ENCODE measurements at regions not wholly inside any gene's neighbourhood (a gene's known extent, or its start where the extent isn't known, plus 50 kb on each side); places are given as distances from the start of the nearest gene placed in this dataset.

DNA sequence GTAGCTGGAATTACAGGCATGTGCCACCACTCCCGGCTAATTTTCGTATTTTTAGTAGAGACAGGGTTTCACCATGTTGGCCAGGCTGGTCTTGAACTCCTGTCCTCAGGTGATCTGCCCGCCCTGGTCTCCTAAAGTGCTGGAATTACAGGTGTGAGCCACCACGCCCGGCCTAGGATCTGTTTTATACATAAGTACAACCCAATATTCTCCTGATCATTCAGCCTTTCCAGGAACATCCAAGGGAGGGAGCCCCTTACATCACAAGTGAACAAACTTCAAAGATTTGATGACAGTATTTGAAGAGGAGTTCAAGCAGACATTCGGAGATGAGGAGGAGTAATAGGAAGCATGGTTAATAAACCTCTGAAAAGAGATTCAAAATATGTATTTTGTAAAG, 54.9 kb upstream of the RAB3GAP2 start:
- TF ChIP-seq, protein P1, sequence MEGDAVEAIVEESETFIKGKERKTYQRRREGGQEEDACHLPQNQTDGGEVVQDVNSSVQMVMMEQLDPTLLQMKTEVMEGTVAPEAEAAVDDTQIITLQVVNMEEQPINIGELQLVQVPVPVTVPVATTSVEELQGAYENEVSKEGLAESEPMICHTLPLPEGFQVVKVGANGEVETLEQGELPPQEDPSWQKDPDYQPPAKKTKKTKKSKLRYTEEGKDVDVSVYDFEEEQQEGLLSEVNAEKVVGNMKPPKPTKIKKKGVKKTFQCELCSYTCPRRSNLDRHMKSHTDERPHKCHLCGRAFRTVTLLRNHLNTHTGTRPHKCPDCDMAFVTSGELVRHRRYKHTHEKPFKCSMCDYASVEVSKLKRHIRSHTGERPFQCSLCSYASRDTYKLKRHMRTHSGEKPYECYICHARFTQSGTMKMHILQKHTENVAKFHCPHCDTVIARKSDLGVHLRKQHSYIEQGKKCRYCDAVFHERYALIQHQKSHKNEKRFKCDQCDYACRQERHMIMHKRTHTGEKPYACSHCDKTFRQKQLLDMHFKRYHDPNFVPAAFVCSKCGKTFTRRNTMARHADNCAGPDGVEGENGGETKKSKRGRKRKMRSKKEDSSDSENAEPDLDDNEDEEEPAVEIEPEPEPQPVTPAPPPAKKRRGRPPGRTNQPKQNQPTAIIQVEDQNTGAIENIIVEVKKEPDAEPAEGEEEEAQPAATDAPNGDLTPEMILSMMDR (IDR thresholded peaks at IDR 0.05) = no peak
- no peak for ATAC-seq
- no peak for FAIRE-seq
- Histone ChIP-seq H3K36me3 (no peaks in the 10 kb centered on the region), H3K27ac (no peak overlapping the region), H3K4me3 (no peak overlapping the region), H3K9me3 (no peaks in the 10 kb centered on the region), H3K4me1 (no peaks in the 10 kb centered on the region), H3K27me3 (no peaks in the 10 kb centered on the region)
- DNase-seq = no peak
- WGBS, 2 donors = 64 to 73% methylated on average over 6 of the region's 6 CpGs
- intact Hi-C loops (cut with DNase I) = no loop called here

- Histone ChIP-seq H3K4me1 (no peaks in the 10 kb centered on the region), H3K36me3 (no peaks in the 10 kb centered on the region), H3K27ac (no peak overlapping the region), H3K27me3 (no peaks in the 10 kb centered on the region), H3K9me3 (no peaks in the 10 kb centered on the region), H3K4me3 (no peak overlapping the region)
- no peak for FAIRE-seq
- WGBS, 2 donors = 95 to 97% methylated on average over 2 of the region's 2 CpGs
- no peak for DNase-seq
- TF ChIP-seq, protein P1 (IDR thresholded peaks at IDR 0.05) = no peak
- ATAC-seq = no peak
- intact Hi-C loops (cut with DNase I) = no loop called here
Observed at GRCh38 chr1:220326578-220326977, 54.3 kb upstream of the RAB3GAP2 start.

GRCh38 chr1:220325306-220325995, 53.2 kb upstream of the RAB3GAP2 start:
- Histone ChIP-seq H3K36me3 (no peaks in the 10 kb centered on the region), H3K27me3 (no peaks in the 10 kb centered on the region), H3K27ac (no peak overlapping the region), H3K4me3 (no peak overlapping the region), H3K4me1 (no peaks in the 10 kb centered on the region), H3K9me3 (no peaks in the 10 kb centered on the region)
- no peak for DNase-seq
- TF ChIP-seq, protein P1 (IDR thresholded peaks at IDR 0.05) = no peak
- intact Hi-C loops (cut with DNase I) = no loop called here
- no peak for ATAC-seq
- WGBS, 2 donors = 68 to 78% methylated on average over 4 of the region's 4 CpGs
- no peak for FAIRE-seq

DNA sequence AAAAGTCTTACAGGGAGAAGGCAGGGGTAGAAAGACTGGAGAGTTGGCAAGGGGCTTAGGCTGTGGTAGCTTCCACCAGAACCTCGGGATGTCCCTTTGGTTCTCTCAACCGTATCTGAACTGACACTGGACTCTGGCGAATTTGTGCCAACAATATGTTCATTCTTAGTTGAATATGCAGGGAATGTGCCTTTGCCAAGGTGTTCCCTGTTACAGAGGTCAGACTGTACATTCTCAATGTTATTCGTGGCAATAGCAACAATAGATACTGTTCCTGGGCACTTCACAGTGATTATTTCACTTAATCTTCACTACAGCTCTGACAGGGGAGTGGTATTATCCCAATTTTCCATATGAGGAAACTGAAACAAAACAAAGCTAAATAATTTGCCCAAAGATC, 51.5 kb upstream of the RAB3GAP2 start:
- ATAC-seq (no peak), DNase-seq (no peak), FAIRE-seq (no peak)
- 51 to 65% methylated on average over 4 of the region's 4 CpGs for WGBS, 2 donors
- H3K4me1 ChIP-seq = no peaks in the 10 kb centered on the region
- intact Hi-C loops (cut with DNase I) = no loop called here
- TF ChIP-seq, protein P1 (IDR thresholded peaks at IDR 0.05) = no peak
- H3K36me3 ChIP-seq = no peaks in the 10 kb centered on the region
- H3K9me3 ChIP-seq = no peaks in the 10 kb centered on the region
- H3K27me3 ChIP-seq = no peaks in the 10 kb centered on the region
- H3K27ac ChIP-seq = no peak overlapping the region
- H3K4me3 ChIP-seq = no peak overlapping the region

DNA sequence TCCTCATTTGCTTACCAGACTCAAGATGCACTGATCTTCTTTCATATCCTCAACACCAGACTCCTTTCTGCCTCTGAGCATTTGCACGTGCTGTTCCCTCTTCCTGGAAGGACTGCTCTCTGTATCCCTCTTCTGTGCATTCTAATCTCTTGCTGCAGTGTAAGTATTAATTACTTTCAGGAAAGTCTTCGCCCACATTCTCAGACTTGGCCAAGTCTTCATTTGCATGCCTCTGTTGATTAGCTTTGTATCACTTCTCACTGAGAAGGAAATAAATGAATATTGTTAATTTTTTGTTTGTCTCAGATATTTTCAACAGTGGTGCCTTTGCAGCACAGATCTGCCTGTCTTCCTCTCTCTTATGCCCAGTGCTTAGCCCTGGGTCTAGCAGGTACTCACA, 50.3 kb upstream of the RAB3GAP2 start:
- no peaks in the 10 kb centered on the region for H3K36me3 ChIP-seq
- no peak for DNase-seq
- TF ChIP-seq, protein P1 (IDR thresholded peaks at IDR 0.05) = no peak
- no peak overlapping the region for H3K27ac ChIP-seq
- ATAC-seq = no peak
- 31 to 72% methylated on average over 2 of the region's 2 CpGs for WGBS, 2 donors
- H3K4me3 ChIP-seq = no peak overlapping the region
- H3K4me1 ChIP-seq = no peaks in the 10 kb centered on the region
- no peak for FAIRE-seq
- intact Hi-C loops (cut with DNase I) = no loop called here
- H3K9me3 ChIP-seq = no peaks in the 10 kb centered on the region
- H3K27me3 ChIP-seq = no peaks in the 10 kb centered on the region
